ENCODE measurements at regions not wholly inside any gene's neighbourhood (a gene's known extent, or its start where the extent isn't known, plus 50 kb on each side); places are given as distances from the start of the nearest gene placed in this dataset.

DNA sequence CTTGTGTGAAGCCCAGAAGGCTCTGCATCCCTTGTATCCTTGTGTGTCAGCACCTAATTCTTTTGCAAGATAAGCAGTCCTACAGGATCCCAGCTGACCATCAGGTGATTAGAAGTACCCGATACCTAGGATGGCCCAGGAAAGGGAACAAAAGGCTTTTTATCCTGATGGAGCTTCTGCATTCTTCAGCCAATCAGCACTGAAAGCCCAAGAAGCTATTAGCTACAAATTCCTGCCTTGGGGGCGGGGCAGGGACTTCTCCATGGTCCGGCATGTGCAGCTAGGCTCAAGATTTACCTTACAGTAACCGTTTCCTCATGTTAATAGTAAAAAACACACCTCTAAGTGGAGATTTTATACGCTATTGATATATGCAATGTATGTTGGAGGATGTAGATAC lies 264.6 kb upstream of the THUMPD2 start:
- H3K4me2 ChIP-seq (ENCODE audit: low read length), result no peak overlapping the region
- no peak for TF ChIP-seq EZH2phosphoT487 (IDR thresholded peaks at IDR 0.05; ENCODE audit: low read depth)
- TF ChIP-seq, protein P1, sequence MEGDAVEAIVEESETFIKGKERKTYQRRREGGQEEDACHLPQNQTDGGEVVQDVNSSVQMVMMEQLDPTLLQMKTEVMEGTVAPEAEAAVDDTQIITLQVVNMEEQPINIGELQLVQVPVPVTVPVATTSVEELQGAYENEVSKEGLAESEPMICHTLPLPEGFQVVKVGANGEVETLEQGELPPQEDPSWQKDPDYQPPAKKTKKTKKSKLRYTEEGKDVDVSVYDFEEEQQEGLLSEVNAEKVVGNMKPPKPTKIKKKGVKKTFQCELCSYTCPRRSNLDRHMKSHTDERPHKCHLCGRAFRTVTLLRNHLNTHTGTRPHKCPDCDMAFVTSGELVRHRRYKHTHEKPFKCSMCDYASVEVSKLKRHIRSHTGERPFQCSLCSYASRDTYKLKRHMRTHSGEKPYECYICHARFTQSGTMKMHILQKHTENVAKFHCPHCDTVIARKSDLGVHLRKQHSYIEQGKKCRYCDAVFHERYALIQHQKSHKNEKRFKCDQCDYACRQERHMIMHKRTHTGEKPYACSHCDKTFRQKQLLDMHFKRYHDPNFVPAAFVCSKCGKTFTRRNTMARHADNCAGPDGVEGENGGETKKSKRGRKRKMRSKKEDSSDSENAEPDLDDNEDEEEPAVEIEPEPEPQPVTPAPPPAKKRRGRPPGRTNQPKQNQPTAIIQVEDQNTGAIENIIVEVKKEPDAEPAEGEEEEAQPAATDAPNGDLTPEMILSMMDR (IDR thresholded peaks at IDR 0.05; ENCODE audit: low read depth, low read length), result no peak
- H3K79me2 ChIP-seq (ENCODE audit: low read length), result no peaks in the 10 kb centered on the region
- no peak overlapping the region for H2AFZ ChIP-seq (ENCODE audit: low read depth, low read length)
- no peaks in the 10 kb centered on the region for H3K4me1 ChIP-seq (ENCODE audit: low read length)
- H4K20me1 ChIP-seq (ENCODE audit: insufficient read depth, low read length), result no peaks in the 10 kb centered on the region
- H3K4me3 ChIP-seq (ENCODE audit: low read length), result no peak overlapping the region
- peaks cover 11% of the 10 kb centered on the region for H3K27me3 ChIP-seq (ENCODE audit: low read depth, low read length)
- H3K36me3 ChIP-seq (replicated peaks; ENCODE audit: low read depth, low read length), result no peaks in the 10 kb centered on the region
- no peaks in the 10 kb centered on the region for H3K9me3 ChIP-seq (ENCODE audit: insufficient read depth, low read length)
- no peak overlapping the region for H3K9ac ChIP-seq (ENCODE audit: low read length)
- no peak overlapping the region for H3K27ac ChIP-seq (ENCODE audit: low read length)

- H3K27ac ChIP-seq (ENCODE audit: low read length), result no peak overlapping the region
- TF ChIP-seq, protein P1 (IDR thresholded peaks at IDR 0.05; ENCODE audit: low read depth, low read length), result no peak
- no peak for TF ChIP-seq EZH2phosphoT487 (IDR thresholded peaks at IDR 0.05; ENCODE audit: low read depth)
- H3K4me1 ChIP-seq (ENCODE audit: low read length), result no peaks in the 10 kb centered on the region
- H3K9me3 ChIP-seq (ENCODE audit: insufficient read depth, low read length), result no peaks in the 10 kb centered on the region
- H3K4me2 ChIP-seq (ENCODE audit: low read length), result no peak overlapping the region
- H3K4me3 ChIP-seq (ENCODE audit: low read length), result no peak overlapping the region
- H3K9ac ChIP-seq (ENCODE audit: low read length), result no peak overlapping the region
- H3K79me2 ChIP-seq (ENCODE audit: low read length), result no peaks in the 10 kb centered on the region
- no peaks in the 10 kb centered on the region for H3K36me3 ChIP-seq (replicated peaks; ENCODE audit: low read depth, low read length)
- no peaks in the 10 kb centered on the region for H4K20me1 ChIP-seq (ENCODE audit: insufficient read depth, low read length)
- H2AFZ ChIP-seq (ENCODE audit: low read depth, low read length), result no peak overlapping the region
- H3K27me3 ChIP-seq (ENCODE audit: low read depth, low read length), result peaks cover 11% of the 10 kb centered on the region
Measured at GRCh38 chr2:40043191-40043590, 264.1 kb upstream of the THUMPD2 start.

DNA sequence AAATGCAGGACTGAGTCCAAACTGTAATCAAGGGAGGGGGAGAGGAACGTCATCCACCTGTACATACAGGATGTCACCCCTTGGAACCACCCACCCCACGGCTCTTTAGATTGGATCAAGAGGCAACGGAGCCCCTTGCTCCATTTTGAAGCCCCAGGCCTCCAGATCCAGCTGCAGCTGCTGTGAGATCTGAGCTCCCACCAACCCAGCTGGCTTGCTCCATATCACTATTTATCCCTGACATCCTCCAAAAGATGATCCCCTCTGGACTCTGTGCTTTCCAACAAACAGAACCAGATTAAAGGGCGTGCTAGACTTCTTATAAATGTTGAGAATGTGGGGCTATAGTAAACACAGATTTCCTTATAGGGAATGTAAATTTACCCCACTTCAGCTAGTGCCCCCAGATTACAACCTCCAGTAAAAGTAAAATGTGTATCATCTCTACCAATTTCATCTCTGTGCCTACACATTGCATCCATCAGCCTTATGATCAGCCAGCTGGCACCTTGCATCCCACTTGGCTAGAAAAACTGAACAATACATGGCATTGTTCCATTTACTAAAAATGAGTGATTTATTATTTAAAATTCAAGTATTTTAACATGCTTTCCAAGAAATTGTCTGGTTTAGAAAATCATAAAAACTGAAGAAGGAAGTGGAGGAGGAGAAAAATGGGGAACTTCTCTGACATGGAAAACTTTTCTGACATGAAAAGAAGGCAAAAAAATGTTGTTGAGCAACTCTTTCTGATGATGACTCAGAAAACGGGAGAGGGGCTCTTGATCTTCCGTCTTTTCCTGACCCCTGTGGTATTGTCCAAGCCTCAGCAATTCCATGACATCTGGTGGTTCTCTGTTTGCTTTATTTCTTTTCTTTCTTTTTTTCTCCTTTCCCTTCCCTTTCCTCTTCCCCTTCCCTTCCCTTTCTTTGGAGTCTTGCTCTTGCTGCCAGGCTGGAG lies 262.6 kb upstream of the THUMPD2 start:
- H3K79me2 ChIP-seq (ENCODE audit: low read length), result no peaks in the 10 kb centered on the region
- H3K9ac ChIP-seq (ENCODE audit: low read length), result no peak overlapping the region
- H2AFZ ChIP-seq (ENCODE audit: low read depth, low read length), result no peak overlapping the region
- H3K27me3 ChIP-seq (ENCODE audit: low read depth, low read length), result peaks cover 11% of the 10 kb centered on the region
- H4K20me1 ChIP-seq (ENCODE audit: insufficient read depth, low read length), result no peaks in the 10 kb centered on the region
- H3K9me3 ChIP-seq (ENCODE audit: insufficient read depth, low read length), result no peaks in the 10 kb centered on the region
- no peaks in the 10 kb centered on the region for H3K36me3 ChIP-seq (replicated peaks; ENCODE audit: low read depth, low read length)
- H3K4me2 ChIP-seq (ENCODE audit: low read length), result no peak overlapping the region
- H3K4me3 ChIP-seq (ENCODE audit: low read length), result no peak overlapping the region
- no peak overlapping the region for H3K27ac ChIP-seq (ENCODE audit: low read length)
- no peaks in the 10 kb centered on the region for H3K4me1 ChIP-seq (ENCODE audit: low read length)
- TF ChIP-seq, protein P1 (IDR thresholded peaks at IDR 0.05; ENCODE audit: low read depth, low read length), result no peak

GRCh38 chr2:40039549-40039948 lies 260.5 kb upstream of the THUMPD2 start:
- no peaks in the 10 kb centered on the region for H4K20me1 ChIP-seq (ENCODE audit: insufficient read depth, low read length)
- no peak overlapping the region for H3K27ac ChIP-seq (ENCODE audit: low read length)
- H3K27me3 ChIP-seq (ENCODE audit: low read depth, low read length), result peaks cover 4% of the 10 kb centered on the region; the same call in 1 of the 2 replicates
- no peaks in the 10 kb centered on the region for H3K4me1 ChIP-seq (ENCODE audit: low read length)
- H3K79me2 ChIP-seq (ENCODE audit: low read length), result no peaks in the 10 kb centered on the region
- no peaks in the 10 kb centered on the region for H3K36me3 ChIP-seq (replicated peaks; ENCODE audit: low read depth, low read length)
- no peak overlapping the region for H2AFZ ChIP-seq (ENCODE audit: low read depth, low read length)
- no peak overlapping the region for H3K4me3 ChIP-seq (ENCODE audit: low read length)
- no peak overlapping the region for H3K9ac ChIP-seq (ENCODE audit: low read length)
- H3K4me2 ChIP-seq (ENCODE audit: low read length), result no peak overlapping the region
- TF ChIP-seq, protein P1 (IDR thresholded peaks at IDR 0.05; ENCODE audit: low read depth, low read length), result no peak
- no peak for TF ChIP-seq EZH2phosphoT487 (IDR thresholded peaks at IDR 0.05; ENCODE audit: low read depth)
- peaks cover 3% of the 10 kb centered on the region; the same call in 1 of the 2 replicates for H3K9me3 ChIP-seq (ENCODE audit: insufficient read depth, low read length)

All from OCI-LY3 (cell line).